ENCODE measurements at regions not wholly inside any gene's neighbourhood (a gene's known extent, or its start where the extent isn't known, plus 50 kb on each side); places are given as distances from the start of the nearest gene placed in this dataset.

DNA sequence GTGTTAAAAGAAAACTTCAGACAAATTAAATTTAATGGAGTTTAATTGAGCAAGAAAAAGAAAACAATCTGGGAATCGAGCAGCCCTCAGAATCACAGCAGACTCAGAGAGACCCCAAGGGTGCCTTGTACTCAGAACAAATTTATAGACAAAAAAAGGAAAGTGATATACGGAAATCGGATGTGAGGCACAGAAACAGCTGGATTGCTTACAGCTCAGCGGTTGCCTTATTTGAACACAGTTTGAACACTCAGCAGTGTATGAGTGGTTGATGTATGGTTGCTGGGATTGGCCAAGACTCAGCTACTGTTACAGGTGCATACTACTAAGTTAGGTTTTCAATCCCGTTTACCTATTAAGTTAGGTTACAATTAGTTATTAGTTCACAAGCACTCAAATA is 103.8 kb upstream of the LYZL1 start:
- TF ChIP-seq POLR2AphosphoS5 (IDR thresholded peaks at IDR 0.05) = no peak
- TF ChIP-seq, protein P1, sequence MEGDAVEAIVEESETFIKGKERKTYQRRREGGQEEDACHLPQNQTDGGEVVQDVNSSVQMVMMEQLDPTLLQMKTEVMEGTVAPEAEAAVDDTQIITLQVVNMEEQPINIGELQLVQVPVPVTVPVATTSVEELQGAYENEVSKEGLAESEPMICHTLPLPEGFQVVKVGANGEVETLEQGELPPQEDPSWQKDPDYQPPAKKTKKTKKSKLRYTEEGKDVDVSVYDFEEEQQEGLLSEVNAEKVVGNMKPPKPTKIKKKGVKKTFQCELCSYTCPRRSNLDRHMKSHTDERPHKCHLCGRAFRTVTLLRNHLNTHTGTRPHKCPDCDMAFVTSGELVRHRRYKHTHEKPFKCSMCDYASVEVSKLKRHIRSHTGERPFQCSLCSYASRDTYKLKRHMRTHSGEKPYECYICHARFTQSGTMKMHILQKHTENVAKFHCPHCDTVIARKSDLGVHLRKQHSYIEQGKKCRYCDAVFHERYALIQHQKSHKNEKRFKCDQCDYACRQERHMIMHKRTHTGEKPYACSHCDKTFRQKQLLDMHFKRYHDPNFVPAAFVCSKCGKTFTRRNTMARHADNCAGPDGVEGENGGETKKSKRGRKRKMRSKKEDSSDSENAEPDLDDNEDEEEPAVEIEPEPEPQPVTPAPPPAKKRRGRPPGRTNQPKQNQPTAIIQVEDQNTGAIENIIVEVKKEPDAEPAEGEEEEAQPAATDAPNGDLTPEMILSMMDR (IDR thresholded peaks at IDR 0.05) = no peak
